ENCODE measurements at regions not wholly inside any gene's neighbourhood (a gene's known extent, or its start where the extent isn't known, plus 50 kb on each side); places are given as distances from the start of the nearest gene placed in this dataset.

GRCh38 chr9:118630931-118631595 is 738.2 kb downstream of the BRINP1 start:
- in situ Hi-C loops (cut with HindIII; ENCODE audit: low pct_unique_long_range_greater_than_20kb, low sequenced_read_pairs) (no loop called here), intact Hi-C loops (cut with micrococcal nuclease; ENCODE audit: unreplicated experiment) (no loop called here)
- no TSS peak for BruUV-seq (replicated peaks)
- POLR2A ChIA-PET = no interaction called here
- no peak for DNase-seq (ENCODE audit: low read depth, low spot score)
- TF ChIP-seq SIN3A (IDR thresholded peaks at IDR 0.05; ENCODE audit: borderline replicate concordance, insufficient read depth, low read depth, low read length) = no peak
- TF ChIP-seq, protein P1, sequence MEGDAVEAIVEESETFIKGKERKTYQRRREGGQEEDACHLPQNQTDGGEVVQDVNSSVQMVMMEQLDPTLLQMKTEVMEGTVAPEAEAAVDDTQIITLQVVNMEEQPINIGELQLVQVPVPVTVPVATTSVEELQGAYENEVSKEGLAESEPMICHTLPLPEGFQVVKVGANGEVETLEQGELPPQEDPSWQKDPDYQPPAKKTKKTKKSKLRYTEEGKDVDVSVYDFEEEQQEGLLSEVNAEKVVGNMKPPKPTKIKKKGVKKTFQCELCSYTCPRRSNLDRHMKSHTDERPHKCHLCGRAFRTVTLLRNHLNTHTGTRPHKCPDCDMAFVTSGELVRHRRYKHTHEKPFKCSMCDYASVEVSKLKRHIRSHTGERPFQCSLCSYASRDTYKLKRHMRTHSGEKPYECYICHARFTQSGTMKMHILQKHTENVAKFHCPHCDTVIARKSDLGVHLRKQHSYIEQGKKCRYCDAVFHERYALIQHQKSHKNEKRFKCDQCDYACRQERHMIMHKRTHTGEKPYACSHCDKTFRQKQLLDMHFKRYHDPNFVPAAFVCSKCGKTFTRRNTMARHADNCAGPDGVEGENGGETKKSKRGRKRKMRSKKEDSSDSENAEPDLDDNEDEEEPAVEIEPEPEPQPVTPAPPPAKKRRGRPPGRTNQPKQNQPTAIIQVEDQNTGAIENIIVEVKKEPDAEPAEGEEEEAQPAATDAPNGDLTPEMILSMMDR (IDR thresholded peaks at IDR 0.05) = no peak
- TF ChIP-seq, protein P2, sequence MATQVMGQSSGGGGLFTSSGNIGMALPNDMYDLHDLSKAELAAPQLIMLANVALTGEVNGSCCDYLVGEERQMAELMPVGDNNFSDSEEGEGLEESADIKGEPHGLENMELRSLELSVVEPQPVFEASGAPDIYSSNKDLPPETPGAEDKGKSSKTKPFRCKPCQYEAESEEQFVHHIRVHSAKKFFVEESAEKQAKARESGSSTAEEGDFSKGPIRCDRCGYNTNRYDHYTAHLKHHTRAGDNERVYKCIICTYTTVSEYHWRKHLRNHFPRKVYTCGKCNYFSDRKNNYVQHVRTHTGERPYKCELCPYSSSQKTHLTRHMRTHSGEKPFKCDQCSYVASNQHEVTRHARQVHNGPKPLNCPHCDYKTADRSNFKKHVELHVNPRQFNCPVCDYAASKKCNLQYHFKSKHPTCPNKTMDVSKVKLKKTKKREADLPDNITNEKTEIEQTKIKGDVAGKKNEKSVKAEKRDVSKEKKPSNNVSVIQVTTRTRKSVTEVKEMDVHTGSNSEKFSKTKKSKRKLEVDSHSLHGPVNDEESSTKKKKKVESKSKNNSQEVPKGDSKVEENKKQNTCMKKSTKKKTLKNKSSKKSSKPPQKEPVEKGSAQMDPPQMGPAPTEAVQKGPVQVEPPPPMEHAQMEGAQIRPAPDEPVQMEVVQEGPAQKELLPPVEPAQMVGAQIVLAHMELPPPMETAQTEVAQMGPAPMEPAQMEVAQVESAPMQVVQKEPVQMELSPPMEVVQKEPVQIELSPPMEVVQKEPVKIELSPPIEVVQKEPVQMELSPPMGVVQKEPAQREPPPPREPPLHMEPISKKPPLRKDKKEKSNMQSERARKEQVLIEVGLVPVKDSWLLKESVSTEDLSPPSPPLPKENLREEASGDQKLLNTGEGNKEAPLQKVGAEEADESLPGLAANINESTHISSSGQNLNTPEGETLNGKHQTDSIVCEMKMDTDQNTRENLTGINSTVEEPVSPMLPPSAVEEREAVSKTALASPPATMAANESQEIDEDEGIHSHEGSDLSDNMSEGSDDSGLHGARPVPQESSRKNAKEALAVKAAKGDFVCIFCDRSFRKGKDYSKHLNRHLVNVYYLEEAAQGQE (IDR thresholded peaks at IDR 0.05; ENCODE audit: insufficient read depth in 1 of 2, low read depth in 2 of 2, low read length in 1 of 2) = no peak
- no peak for TF ChIP-seq TCF7L2 (IDR thresholded peaks at IDR 0.05; ENCODE audit: low read depth, low read length)
- TF ChIP-seq POLR2AphosphoS5 (IDR thresholded peaks at IDR 0.05; ENCODE audit: low read depth, low read length) = no peak
- CTCF ChIA-PET = no interaction called here
- Histone ChIP-seq H3K27me3 (ENCODE audit: control insufficient read depth, insufficient read depth, low read length) (no peaks in the 10 kb centered on the region), H3K4me1 (ENCODE audit: control insufficient read depth, insufficient read depth, low read length) (no peaks in the 10 kb centered on the region), H3K4me3 (ENCODE audit: low read depth in 2 of 2, low read length in 2 of 2) (no peak overlapping the region), H3K36me3 (ENCODE audit: control insufficient read depth, insufficient read depth, low read length) (no peaks in the 10 kb centered on the region), H3K27ac (ENCODE audit: low read length) (no peak overlapping the region), H3K9me3 (ENCODE audit: control insufficient read depth, insufficient read depth, low read depth, low read length) (no peaks in the 10 kb centered on the region)
- ATAC-seq = no peak

DNA sequence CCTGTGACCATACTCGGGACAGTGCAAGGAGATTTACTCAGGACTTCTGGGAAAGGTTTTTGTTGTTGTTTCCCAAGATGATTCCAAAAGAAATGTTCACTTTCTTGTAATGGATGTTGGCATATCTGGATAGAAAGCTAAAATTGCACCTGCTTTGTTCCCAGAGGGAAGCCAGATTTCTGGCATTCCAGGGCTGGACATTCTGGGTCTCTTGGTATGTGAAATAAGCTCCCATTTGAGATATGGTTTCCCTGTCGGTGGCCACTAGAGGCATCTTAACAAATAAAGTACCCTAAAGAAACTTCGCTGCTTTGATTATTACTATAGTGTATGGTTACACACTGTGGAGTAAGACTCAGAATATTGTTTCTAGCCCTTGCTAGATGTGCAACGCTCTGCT is 737.3 kb downstream of the BRINP1 start:
- DNase-seq (ENCODE audit: low read depth, low spot score) (no peak), ATAC-seq (no peak)
- no peak overlapping the region for H3K27ac ChIP-seq (ENCODE audit: low read length)
- H3K4me3 ChIP-seq (ENCODE audit: low read depth in 2 of 2, low read length in 2 of 2) = no peak overlapping the region
- in situ Hi-C loops (cut with HindIII; ENCODE audit: low pct_unique_long_range_greater_than_20kb, low sequenced_read_pairs) = no loop called here
- TF ChIP-seq POLR2AphosphoS5 (IDR thresholded peaks at IDR 0.05; ENCODE audit: low read depth, low read length) (no peak), SIN3A (IDR thresholded peaks at IDR 0.05; ENCODE audit: borderline replicate concordance, insufficient read depth, low read depth, low read length) (no peak), TCF7L2 (IDR thresholded peaks at IDR 0.05; ENCODE audit: low read depth, low read length) (no peak)
- TF ChIP-seq, protein P1 (IDR thresholded peaks at IDR 0.05) = no peak
- TF ChIP-seq, protein P2 (IDR thresholded peaks at IDR 0.05; ENCODE audit: insufficient read depth in 1 of 2, low read depth in 2 of 2, low read length in 1 of 2) = no peak
- CTCF ChIA-PET = no interaction called here
- H3K4me1 ChIP-seq (ENCODE audit: control insufficient read depth, insufficient read depth, low read length) = no peaks in the 10 kb centered on the region
- intact Hi-C loops (cut with micrococcal nuclease; ENCODE audit: unreplicated experiment) = no loop called here
- no peaks in the 10 kb centered on the region for H3K9me3 ChIP-seq (ENCODE audit: control insufficient read depth, insufficient read depth, low read depth, low read length)
- POLR2A ChIA-PET = no interaction called here
- no peaks in the 10 kb centered on the region for H3K27me3 ChIP-seq (ENCODE audit: control insufficient read depth, insufficient read depth, low read length)
- BruUV-seq (replicated peaks) = no TSS peak
- H3K36me3 ChIP-seq (ENCODE audit: control insufficient read depth, insufficient read depth, low read length) = no peaks in the 10 kb centered on the region

Measured in Panc1 (cell line).